GM23338 (cell line): ENCODE measurements at regions not wholly inside any gene's neighbourhood (a gene's known extent, or its start where the extent isn't known, plus 50 kb on each side); places are given as distances from the start of the nearest gene placed in this dataset.

Source experiments
- ATAC-seq: fragments of 200-7000 bp; cut with Tn5 transposase; 3 replicates; pipeline ENCODE4 v1.9.1; 2020
- DNase-seq: peaks from one replicate; pipeline ENCODE4 v3.0.0-alpha.2; 2015; ENCODE audit warnings: low spot score
- H2AFZ ChIP-seq: fragments of 200-600 bp; sonication (generic); 2 replicates; pipeline ENCODE4 v1.8.0; 2016; ENCODE audit warnings: antibody characterized with exemption, mild to moderate bottlenecking, moderate library complexity
- H3F3A ChIP-seq: fragments of 200-600 bp; sonication (generic); replicated peaks from 2 replicates; pipeline ENCODE4 v1.8.0; 2017; ENCODE audit warnings: antibody characterized with exemption, mixed run types, low read depth
- H3K27ac ChIP-seq: fragments of 200-600 bp; sonication (generic); 2 replicates; pipeline ENCODE4 v1.6.1; 2016; ENCODE audit warnings: low read depth
- H3K27me3 ChIP-seq: fragments of 200-600 bp; sonication (generic); 2 replicates; pipeline ENCODE4 v1.8.0; 2016; ENCODE audit warnings: mild to moderate bottlenecking, mixed run types, moderate library complexity; ENCODE audit not compliant: insufficient read depth
- H3K36me3 ChIP-seq: fragments of 200-600 bp; sonication (generic); 2 replicates; pipeline ENCODE4 v1.8.0; 2016; ENCODE audit warnings: mild to moderate bottlenecking; ENCODE audit not compliant: insufficient read depth
- H3K4me1 ChIP-seq: fragments of 200-600 bp; sonication (generic); 2 replicates; pipeline ENCODE4 v1.8.0; 2016; ENCODE audit warnings: mild to moderate bottlenecking, moderate library complexity; ENCODE audit not compliant: insufficient read depth
- H3K4me2 ChIP-seq: fragments of 200-600 bp; sonication (generic); 2 replicates; pipeline ENCODE4 v1.7.1; 2017; ENCODE audit warnings: mixed run types
- H3K4me3 ChIP-seq: fragments of 200-600 bp; sonication (generic); 2 replicates; pipeline ENCODE4 v1.6.1; 2016; ENCODE audit warnings: mixed run types
- H3K79me2 ChIP-seq: fragments of 200-600 bp; sonication (generic); replicated peaks from 2 replicates; pipeline ENCODE4 v1.8.0; 2017; ENCODE audit warnings: mild to moderate bottlenecking; ENCODE audit not compliant: insufficient read depth
- H3K9me2 ChIP-seq: fragments of 200-600 bp; sonication (generic); 2 replicates; pipeline ENCODE4 v1.8.0; 2017; ENCODE audit not compliant: insufficient read depth
- H4K20me1 ChIP-seq: fragments of 200-600 bp; sonication (generic); replicated peaks from 2 replicates; pipeline ENCODE4 v1.8.0; 2017; ENCODE audit warnings: mild to moderate bottlenecking; ENCODE audit not compliant: insufficient read depth
- H3K27ac Mint-ChIP-seq: 2 replicates; pipeline ENCODE4 v1.8.0; 2020; ENCODE audit warnings: inconsistent platforms, mild to moderate bottlenecking, moderate library complexity, mixed read lengths
- H3K27me3 Mint-ChIP-seq: 3 replicates; pipeline ENCODE4 v1.8.0; 2022; ENCODE audit warnings: low read depth, mild to moderate bottlenecking, moderate library complexity, mixed read lengths, inconsistent platforms; ENCODE audit not compliant: insufficient read depth, poor library complexity
- H3K36me3 Mint-ChIP-seq: 3 replicates; pipeline ENCODE4 v1.8.0; 2021; ENCODE audit warnings: low read depth, mild to moderate bottlenecking, inconsistent platforms, moderate library complexity, mixed read lengths
- H3K4me1 Mint-ChIP-seq: 3 replicates; pipeline ENCODE4 v1.8.0; 2020; ENCODE audit warnings: mild to moderate bottlenecking, inconsistent platforms, mixed read lengths
- H3K4me3 Mint-ChIP-seq: 3 replicates; pipeline ENCODE4 v1.8.0; 2021; ENCODE audit warnings: moderate library complexity, mild to moderate bottlenecking, inconsistent platforms, mixed read lengths
- H3K9me3 Mint-ChIP-seq: 3 replicates; pipeline ENCODE4 v1.8.0; 2020; ENCODE audit warnings: moderate library complexity, mild to moderate bottlenecking, inconsistent platforms, mixed read lengths
- CREB1 ChIP-seq: fragments of 250-450 bp; sonication (Bioruptor Pico); IDR thresholded peaks from 2 replicates; pipeline ENCODE4 v1.5.0; 2020; ENCODE audit warnings: low read depth, mild to moderate bottlenecking, moderate library complexity
- CTCF ChIP-seq, 2 experiments: fragments of 200-600 bp in 1 of 2; sonication (generic) in 1 of 2; conservative IDR thresholded peaks; 2 replicates each; pipeline versions ENCODE4 v1.5.1 to v1.6.1; 2016 to 2017; ENCODE audit warnings: antibody characterized with exemption in 2 of 2, low read depth in 2 of 2, mild to moderate bottlenecking in 2 of 2, moderate library complexity in 1 of 2
- EZH2 ChIP-seq: fragments of 200-600 bp; sonication (generic); IDR thresholded peaks from one replicate; pipeline ENCODE4 v1.8.0; 2017; ENCODE audit warnings: antibody characterized with exemption, mild to moderate bottlenecking, low read depth; ENCODE audit not compliant: unreplicated experiment
- EZH2phosphoT487 ChIP-seq: fragments of 200-600 bp; sonication (generic); IDR thresholded peaks from one replicate; pipeline ENCODE4 v1.8.1; 2018; ENCODE audit warnings: antibody characterized with exemption; ENCODE audit not compliant: unreplicated experiment
- JUNB ChIP-seq: IDR thresholded peaks from one replicate; pipeline ENCODE4 v1.6.1; 2016; ENCODE audit warnings: antibody characterized with exemption; ENCODE audit not compliant: unreplicated experiment
- NANOG ChIP-seq: IDR thresholded peaks from 2 replicates; pipeline ENCODE4 v1.6.1; 2016; ENCODE audit warnings: antibody characterized with exemption, borderline replicate concordance
- STAT1 ChIP-seq: IDR thresholded peaks from one replicate; pipeline ENCODE4 v1.6.1; 2016; ENCODE audit warnings: antibody characterized with exemption; ENCODE audit not compliant: unreplicated experiment
- ZNF114 ChIP-seq: fragments of 250-450 bp; sonication (Bioruptor Pico); IDR thresholded peaks from 2 replicates; pipeline ENCODE4 v1.5.0; 2020; ENCODE audit warnings: mild to moderate bottlenecking, moderate library complexity
- ZNF331 ChIP-seq: fragments of 250-450 bp; sonication (Bioruptor Pico); IDR thresholded peaks from 2 replicates; pipeline ENCODE4 v1.5.0; 2020; ENCODE audit warnings: low read depth, mild to moderate bottlenecking, moderate library complexity
- TF ChIP-seq, protein P1 (sequence below): fragments of 250-450 bp; sonication (Bioruptor Pico); IDR thresholded peaks from 2 replicates; pipeline ENCODE4 v1.5.0; 2020; ENCODE audit warnings: mild to moderate bottlenecking, moderate library complexity
- TF ChIP-seq, protein P2 (sequence below): IDR thresholded peaks from 2 replicates; pipeline ENCODE4 v1.6.1; 2016; ENCODE audit warnings: antibody characterized with exemption
- TF ChIP-seq, protein P3 (sequence below): IDR thresholded peaks from one replicate; pipeline ENCODE4 v1.6.1; 2018; ENCODE audit warnings: antibody characterized with exemption; ENCODE audit not compliant: unreplicated experiment

DNA sequence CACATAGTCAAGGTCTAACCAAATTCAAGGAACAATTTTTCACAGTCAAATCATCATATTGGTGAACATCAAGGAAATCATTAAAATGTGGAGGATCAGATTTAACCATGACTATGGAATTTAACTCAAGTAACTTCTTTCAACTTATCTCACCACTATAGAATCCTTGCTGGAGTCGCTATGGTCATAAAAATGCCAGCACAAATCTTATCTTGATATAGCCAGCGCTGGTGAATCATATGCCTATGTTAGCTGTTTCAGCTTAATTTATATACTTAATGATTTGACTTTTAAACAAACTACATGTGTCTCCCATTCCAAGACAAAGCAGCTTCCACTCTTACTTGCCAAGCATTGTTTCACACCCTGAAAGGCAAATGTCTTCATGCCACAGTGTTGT is 416.4 kb downstream of the CDH11 start (continued):
- TF ChIP-seq, protein P1, sequence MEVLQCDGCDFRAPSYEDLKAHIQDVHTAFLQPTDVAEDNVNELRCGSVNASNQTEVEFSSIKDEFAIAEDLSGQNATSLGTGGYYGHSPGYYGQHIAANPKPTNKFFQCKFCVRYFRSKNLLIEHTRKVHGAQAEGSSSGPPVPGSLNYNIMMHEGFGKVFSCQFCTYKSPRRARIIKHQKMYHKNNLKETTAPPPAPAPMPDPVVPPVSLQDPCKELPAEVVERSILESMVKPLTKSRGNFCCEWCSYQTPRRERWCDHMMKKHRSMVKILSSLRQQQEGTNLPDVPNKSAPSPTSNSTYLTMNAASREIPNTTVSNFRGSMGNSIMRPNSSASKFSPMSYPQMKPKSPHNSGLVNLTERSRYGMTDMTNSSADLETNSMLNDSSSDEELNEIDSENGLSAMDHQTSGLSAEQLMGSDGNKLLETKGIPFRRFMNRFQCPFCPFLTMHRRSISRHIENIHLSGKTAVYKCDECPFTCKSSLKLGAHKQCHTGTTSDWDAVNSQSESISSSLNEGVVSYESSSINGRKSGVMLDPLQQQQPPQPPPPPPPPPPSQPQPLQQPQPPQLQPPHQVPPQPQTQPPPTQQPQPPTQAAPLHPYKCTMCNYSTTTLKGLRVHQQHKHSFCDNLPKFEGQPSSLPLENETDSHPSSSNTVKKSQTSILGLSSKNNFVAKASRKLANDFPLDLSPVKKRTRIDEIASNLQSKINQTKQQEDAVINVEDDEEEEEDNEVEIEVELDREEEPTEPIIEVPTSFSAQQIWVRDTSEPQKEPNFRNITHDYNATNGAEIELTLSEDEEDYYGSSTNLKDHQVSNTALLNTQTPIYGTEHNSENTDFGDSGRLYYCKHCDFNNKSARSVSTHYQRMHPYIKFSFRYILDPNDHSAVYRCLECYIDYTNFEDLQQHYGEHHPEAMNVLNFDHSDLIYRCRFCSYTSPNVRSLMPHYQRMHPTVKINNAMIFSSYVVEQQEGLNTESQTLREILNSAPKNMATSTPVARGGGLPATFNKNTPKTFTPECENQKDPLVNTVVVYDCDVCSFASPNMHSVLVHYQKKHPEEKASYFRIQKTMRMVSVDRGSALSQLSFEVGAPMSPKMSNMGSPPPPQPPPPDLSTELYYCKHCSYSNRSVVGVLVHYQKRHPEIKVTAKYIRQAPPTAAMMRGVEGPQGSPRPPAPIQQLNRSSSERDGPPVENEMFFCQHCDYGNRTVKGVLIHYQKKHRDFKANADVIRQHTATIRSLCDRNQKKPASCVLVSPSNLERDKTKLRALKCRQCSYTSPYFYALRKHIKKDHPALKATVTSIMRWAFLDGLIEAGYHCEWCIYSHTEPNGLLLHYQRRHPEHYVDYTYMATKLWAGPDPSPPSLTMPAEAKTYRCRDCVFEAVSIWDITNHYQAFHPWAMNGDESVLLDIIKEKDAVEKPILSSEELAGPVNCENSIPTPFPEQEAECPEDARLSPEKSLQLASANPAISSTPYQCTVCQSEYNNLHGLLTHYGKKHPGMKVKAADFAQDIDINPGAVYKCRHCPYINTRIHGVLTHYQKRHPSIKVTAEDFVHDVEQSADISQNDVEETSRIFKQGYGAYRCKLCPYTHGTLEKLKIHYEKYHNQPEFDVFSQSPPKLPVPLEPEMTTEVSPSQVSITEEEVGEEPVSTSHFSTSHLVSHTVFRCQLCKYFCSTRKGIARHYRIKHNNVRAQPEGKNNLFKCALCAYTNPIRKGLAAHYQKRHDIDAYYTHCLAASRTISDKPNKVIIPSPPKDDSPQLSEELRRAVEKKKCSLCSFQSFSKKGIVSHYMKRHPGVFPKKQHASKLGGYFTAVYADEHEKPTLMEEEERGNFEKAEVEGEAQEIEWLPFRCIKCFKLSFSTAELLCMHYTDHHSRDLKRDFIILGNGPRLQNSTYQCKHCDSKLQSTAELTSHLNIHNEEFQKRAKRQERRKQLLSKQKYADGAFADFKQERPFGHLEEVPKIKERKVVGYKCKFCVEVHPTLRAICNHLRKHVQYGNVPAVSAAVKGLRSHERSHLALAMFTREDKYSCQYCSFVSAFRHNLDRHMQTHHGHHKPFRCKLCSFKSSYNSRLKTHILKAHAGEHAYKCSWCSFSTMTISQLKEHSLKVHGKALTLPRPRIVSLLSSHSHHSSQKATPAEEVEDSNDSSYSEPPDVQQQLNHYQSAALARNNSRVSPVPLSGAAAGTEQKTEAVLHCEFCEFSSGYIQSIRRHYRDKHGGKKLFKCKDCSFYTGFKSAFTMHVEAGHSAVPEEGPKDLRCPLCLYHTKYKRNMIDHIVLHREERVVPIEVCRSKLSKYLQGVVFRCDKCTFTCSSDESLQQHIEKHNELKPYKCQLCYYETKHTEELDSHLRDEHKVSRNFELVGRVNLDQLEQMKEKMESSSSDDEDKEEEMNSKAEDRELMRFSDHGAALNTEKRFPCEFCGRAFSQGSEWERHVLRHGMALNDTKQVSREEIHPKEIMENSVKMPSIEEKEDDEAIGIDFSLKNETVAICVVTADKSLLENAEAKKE (CRISPR knock-in tag), result no peak
- TF ChIP-seq CREB1 (CRISPR knock-in tag) (no peak), EZH2 (no peak), NANOG (no peak), ZNF331 (no peak)

DNA sequence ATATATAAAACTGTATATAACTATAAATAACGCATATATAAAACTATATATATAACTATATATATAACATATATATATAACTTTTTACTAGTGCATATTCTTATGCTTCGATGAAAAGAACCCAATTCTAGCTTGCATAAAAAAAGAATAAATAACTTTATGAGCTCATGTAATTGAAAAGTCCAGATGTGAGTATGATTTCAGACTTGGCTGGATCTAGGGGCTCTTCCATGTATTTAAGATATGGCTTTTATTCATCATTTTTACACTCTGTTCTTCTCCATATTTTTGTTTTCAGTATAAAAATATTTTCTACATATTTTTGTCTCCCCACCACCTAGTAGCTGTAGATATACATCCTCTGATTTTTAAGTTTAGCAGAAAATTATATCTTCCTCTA is 417.5 kb downstream of the CDH11 start:
- no peaks in the 10 kb centered on the region; the same call in 1 of the 2 replicates for H3K9me2 ChIP-seq
- no peaks in the 10 kb centered on the region for H3K4me1 ChIP-seq
- no peaks in the 10 kb centered on the region for H3K4me1 Mint-ChIP-seq
- no peak for DNase-seq
- H2AFZ ChIP-seq, result no peak overlapping the region
- no peak overlapping the region for H3K27ac Mint-ChIP-seq
- no peaks in the 10 kb centered on the region for H3K79me2 ChIP-seq
- no peaks in the 10 kb centered on the region for H3K9me3 Mint-ChIP-seq
- H3K27me3 ChIP-seq, result no peaks in the 10 kb centered on the region
- H3K36me3 ChIP-seq, result no peaks in the 10 kb centered on the region
- H3K27me3 Mint-ChIP-seq, result no peaks in the 10 kb centered on the region
- no peaks in the 10 kb centered on the region for H4K20me1 ChIP-seq
- H3K27ac ChIP-seq, result no peak overlapping the region
- no peak overlapping the region for H3K4me2 ChIP-seq
- no peak overlapping the region for H3K4me3 ChIP-seq
- no peak for ATAC-seq
- H3K4me3 Mint-ChIP-seq, result no peak overlapping the region
- H3F3A ChIP-seq, result no peaks in the 10 kb centered on the region
- no peak for TF ChIP-seq CTCF (conservative IDR thresholded peaks at IDR 0.05; ENCODE audit: low read depth in 2 of 2)
- TF ChIP-seq STAT1, result no peak
- no peak for TF ChIP-seq CREB1 (CRISPR knock-in tag)
- TF ChIP-seq ZNF114 (CRISPR knock-in tag), result no peak
- TF ChIP-seq ZNF331, result no peak
- no peak for TF ChIP-seq JUNB
- TF ChIP-seq, protein P2, sequence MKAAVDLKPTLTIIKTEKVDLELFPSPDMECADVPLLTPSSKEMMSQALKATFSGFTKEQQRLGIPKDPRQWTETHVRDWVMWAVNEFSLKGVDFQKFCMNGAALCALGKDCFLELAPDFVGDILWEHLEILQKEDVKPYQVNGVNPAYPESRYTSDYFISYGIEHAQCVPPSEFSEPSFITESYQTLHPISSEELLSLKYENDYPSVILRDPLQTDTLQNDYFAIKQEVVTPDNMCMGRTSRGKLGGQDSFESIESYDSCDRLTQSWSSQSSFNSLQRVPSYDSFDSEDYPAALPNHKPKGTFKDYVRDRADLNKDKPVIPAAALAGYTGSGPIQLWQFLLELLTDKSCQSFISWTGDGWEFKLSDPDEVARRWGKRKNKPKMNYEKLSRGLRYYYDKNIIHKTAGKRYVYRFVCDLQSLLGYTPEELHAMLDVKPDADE, result no peak
- TF ChIP-seq NANOG, result no peak
- TF ChIP-seq, protein P3, sequence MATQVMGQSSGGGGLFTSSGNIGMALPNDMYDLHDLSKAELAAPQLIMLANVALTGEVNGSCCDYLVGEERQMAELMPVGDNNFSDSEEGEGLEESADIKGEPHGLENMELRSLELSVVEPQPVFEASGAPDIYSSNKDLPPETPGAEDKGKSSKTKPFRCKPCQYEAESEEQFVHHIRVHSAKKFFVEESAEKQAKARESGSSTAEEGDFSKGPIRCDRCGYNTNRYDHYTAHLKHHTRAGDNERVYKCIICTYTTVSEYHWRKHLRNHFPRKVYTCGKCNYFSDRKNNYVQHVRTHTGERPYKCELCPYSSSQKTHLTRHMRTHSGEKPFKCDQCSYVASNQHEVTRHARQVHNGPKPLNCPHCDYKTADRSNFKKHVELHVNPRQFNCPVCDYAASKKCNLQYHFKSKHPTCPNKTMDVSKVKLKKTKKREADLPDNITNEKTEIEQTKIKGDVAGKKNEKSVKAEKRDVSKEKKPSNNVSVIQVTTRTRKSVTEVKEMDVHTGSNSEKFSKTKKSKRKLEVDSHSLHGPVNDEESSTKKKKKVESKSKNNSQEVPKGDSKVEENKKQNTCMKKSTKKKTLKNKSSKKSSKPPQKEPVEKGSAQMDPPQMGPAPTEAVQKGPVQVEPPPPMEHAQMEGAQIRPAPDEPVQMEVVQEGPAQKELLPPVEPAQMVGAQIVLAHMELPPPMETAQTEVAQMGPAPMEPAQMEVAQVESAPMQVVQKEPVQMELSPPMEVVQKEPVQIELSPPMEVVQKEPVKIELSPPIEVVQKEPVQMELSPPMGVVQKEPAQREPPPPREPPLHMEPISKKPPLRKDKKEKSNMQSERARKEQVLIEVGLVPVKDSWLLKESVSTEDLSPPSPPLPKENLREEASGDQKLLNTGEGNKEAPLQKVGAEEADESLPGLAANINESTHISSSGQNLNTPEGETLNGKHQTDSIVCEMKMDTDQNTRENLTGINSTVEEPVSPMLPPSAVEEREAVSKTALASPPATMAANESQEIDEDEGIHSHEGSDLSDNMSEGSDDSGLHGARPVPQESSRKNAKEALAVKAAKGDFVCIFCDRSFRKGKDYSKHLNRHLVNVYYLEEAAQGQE, result no peak
- no peak for TF ChIP-seq EZH2phosphoT487
- no peaks in the 10 kb centered on the region for H3K36me3 Mint-ChIP-seq
